MCF 10A (cell line): ENCODE measurements at regions not wholly inside any gene's neighbourhood (a gene's known extent, or its start where the extent isn't known, plus 50 kb on each side); places are given as distances from the start of the nearest gene placed in this dataset.

Experiments used
- BruUV-seq: library from RNA; stranded (reverse); fragments of 400-500 nt; replicated peaks from 2 replicates; lab custom pipeline; 2021; lab: Mats Ljungman, UMichigan
- CTCF ChIA-PET: fragments of 300-600 bp; sonication (Branson Sonifier 250); formaldehyde crosslinking; extraction: SDS; loops from one replicate; lab custom pipeline; 2021; ENCODE audit warnings: antibody characterized with exemption, inconsistent platforms; lab: Yijun Ruan, JAX
- POLR2A ChIA-PET: fragments of 300-600, 350-650 bp; sonication (Branson Sonifier 250); formaldehyde crosslinking; extraction: SDS; loops from one replicate; lab custom pipeline; 2020; ENCODE audit warnings: antibody characterized with exemption, inconsistent platforms; lab: Yijun Ruan, JAX
- DNase-seq: peaks from one replicate; pipeline ENCODE4 v3.0.0-alpha.2; 2018; ENCODE audit not compliant: unreplicated experiment
- H3K27ac Mint-ChIP-seq: one replicate; pipeline ENCODE4 v1.8.0; 2022; ENCODE audit warnings: mild to moderate bottlenecking, low read depth, mixed read lengths; ENCODE audit not compliant: unreplicated experiment
- H3K27me3 Mint-ChIP-seq: one replicate; pipeline ENCODE4 v1.8.0; 2022; ENCODE audit warnings: mixed read lengths; ENCODE audit not compliant: insufficient read depth, unreplicated experiment
- H3K36me3 Mint-ChIP-seq: one replicate; pipeline ENCODE4 v1.8.0; 2022; ENCODE audit warnings: mild to moderate bottlenecking, moderate library complexity, mixed read lengths; ENCODE audit not compliant: insufficient read depth, unreplicated experiment
- H3K4me1 Mint-ChIP-seq: one replicate; pipeline ENCODE4 v1.8.0; 2022; ENCODE audit warnings: mixed read lengths; ENCODE audit not compliant: insufficient read depth, unreplicated experiment
- H3K4me3 Mint-ChIP-seq: one replicate; pipeline ENCODE4 v1.8.0; 2022; ENCODE audit warnings: mild to moderate bottlenecking, moderate library complexity, mixed read lengths; ENCODE audit not compliant: unreplicated experiment
- H3K9me3 Mint-ChIP-seq: one replicate; pipeline ENCODE4 v1.8.0; 2022; ENCODE audit warnings: mixed read lengths; ENCODE audit not compliant: unreplicated experiment
- intact Hi-C: fragments of 100-400 bp; cut with micrococcal nuclease; formaldehyde crosslinking; loops from 2 replicates; pipeline ENCODE4 v1.14.1; 2022
- TF ChIP-seq, protein P1 (sequence below): fragments of 200-600 bp; IDR thresholded peaks from one replicate; pipeline ENCODE4 v1.8.0; 2022; ENCODE audit warnings: antibody characterized with exemption, mild to moderate bottlenecking; ENCODE audit not compliant: unreplicated experiment

DNA sequence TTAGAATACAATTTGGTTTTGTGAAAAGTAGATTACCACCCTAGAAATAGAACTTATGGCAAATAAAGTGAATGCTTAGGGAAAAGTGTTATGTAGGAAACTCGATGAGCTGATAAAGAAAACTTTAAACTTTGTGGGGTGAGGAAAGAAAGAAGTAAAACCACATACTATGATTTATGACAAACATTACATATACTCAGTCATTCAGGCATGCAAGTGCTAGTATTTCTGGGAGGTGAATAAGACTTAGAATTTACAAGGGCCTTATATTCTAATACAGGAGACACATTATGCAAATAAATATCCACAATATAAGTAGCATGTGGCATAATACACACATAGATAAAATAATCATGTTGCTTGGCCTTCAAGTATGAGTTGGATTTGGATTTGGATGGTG lies 618.1 kb downstream of the XIRP2 start:
- Mint-ChIP-seq H3K4me1 (peaks cover 8% of the 10 kb centered on the region), H3K27ac (no peak overlapping the region), H3K9me3 (no peaks in the 10 kb centered on the region), H3K27me3 (no peaks in the 10 kb centered on the region), H3K4me3 (no peak overlapping the region), H3K36me3 (no peaks in the 10 kb centered on the region)
- BruUV-seq: no TSS peak
- POLR2A ChIA-PET: no interaction called here
- CTCF ChIA-PET: no interaction called here
- no peak for DNase-seq
- TF ChIP-seq, protein P1, sequence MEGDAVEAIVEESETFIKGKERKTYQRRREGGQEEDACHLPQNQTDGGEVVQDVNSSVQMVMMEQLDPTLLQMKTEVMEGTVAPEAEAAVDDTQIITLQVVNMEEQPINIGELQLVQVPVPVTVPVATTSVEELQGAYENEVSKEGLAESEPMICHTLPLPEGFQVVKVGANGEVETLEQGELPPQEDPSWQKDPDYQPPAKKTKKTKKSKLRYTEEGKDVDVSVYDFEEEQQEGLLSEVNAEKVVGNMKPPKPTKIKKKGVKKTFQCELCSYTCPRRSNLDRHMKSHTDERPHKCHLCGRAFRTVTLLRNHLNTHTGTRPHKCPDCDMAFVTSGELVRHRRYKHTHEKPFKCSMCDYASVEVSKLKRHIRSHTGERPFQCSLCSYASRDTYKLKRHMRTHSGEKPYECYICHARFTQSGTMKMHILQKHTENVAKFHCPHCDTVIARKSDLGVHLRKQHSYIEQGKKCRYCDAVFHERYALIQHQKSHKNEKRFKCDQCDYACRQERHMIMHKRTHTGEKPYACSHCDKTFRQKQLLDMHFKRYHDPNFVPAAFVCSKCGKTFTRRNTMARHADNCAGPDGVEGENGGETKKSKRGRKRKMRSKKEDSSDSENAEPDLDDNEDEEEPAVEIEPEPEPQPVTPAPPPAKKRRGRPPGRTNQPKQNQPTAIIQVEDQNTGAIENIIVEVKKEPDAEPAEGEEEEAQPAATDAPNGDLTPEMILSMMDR: no peak
- intact Hi-C loops: no loop called here

DNA sequence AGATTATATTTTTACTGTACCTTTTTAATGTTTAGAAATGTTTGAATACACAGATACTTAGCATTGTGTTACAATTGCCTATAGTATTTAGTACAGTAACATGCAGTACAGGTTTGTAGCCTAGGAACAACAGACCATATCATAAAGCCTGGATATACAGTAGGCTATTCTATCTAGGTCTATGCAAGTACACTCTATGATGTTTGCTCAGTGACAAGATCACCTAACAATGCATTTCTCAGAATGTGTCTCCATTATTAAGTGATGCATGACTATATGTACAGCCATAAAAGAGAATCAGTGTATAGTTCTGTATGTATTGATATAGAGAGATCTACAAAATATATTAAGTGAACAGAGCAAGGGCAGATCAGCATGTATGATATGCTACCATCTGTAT lies 616.4 kb downstream of the XIRP2 start:
- no peaks in the 10 kb centered on the region for H3K36me3 Mint-ChIP-seq
- H3K4me1 Mint-ChIP-seq: peaks cover 5% of the 10 kb centered on the region
- H3K9me3 Mint-ChIP-seq: no peaks in the 10 kb centered on the region
- H3K4me3 Mint-ChIP-seq: no peak overlapping the region
- ChIA-PET CTCF (no interaction called here), POLR2A (no interaction called here)
- no peak for DNase-seq
- no peaks in the 10 kb centered on the region for H3K27me3 Mint-ChIP-seq
- no peak overlapping the region for H3K27ac Mint-ChIP-seq
- BruUV-seq: no TSS peak
- TF ChIP-seq, protein P1: no peak
- intact Hi-C loops: no loop called here

GRCh38 chr2:167504061-167504460 lies 615.8 kb downstream of the XIRP2 start:
- ChIA-PET POLR2A (interaction anchor here (1.0 kb wide), 1 partner anchor 10 kb away, joined by 3 read pairs; no protein-coding TSS in a partner anchor), CTCF (no interaction called here)
- intact Hi-C loops: no loop called here
- no peaks in the 10 kb centered on the region for H3K36me3 Mint-ChIP-seq
- H3K27ac Mint-ChIP-seq: no peak overlapping the region
- H3K4me1 Mint-ChIP-seq: no peaks in the 10 kb centered on the region
- H3K9me3 Mint-ChIP-seq: no peaks in the 10 kb centered on the region
- TF ChIP-seq, protein P1: no peak
- no TSS peak for BruUV-seq
- H3K27me3 Mint-ChIP-seq: no peaks in the 10 kb centered on the region
- H3K4me3 Mint-ChIP-seq: no peak overlapping the region
- no peak for DNase-seq

- Mint-ChIP-seq H3K4me1 (no peaks in the 10 kb centered on the region), H3K27ac (no peak overlapping the region), H3K36me3 (no peaks in the 10 kb centered on the region), H3K9me3 (no peaks in the 10 kb centered on the region), H3K27me3 (peaks cover 15% of the 10 kb centered on the region), H3K4me3 (no peak overlapping the region)
- no TSS peak for BruUV-seq
- DNase-seq: no peak
- ChIA-PET CTCF (no interaction called here), POLR2A (no interaction called here)
- TF ChIP-seq, protein P1: no peak
- intact Hi-C loops: no loop called here
These were observed 613.3 kb downstream of the XIRP2 start for GRCh38 chr2:167501618-167502017.
